ENCODE measurements at regions not wholly inside any gene's neighbourhood (a gene's known extent, or its start where the extent isn't known, plus 50 kb on each side); places are given as distances from the start of the nearest gene placed in this dataset.

DNA sequence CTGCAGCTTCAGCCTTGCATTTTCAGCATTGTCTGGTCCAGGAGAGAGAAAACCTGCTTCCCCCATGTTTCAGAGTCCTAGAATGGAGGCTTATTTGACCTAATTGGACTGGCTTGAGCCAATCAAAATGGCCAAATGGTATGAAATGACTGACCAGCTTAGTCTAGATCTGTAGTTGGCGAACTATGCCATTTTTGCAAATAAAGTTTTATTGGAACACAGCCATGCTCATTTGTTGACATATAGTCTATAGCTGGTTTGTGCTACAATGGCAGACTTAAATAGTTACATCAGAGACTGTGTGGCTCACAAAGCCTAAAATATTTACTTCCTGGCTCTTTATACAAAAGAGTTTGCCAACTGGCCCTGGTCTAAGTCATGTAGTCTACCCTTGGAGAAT, 180.8 kb downstream of the HS3ST3B1 start:
- no peak for ATAC-seq (replicated peaks in 1 of 4)
- POLR2A ChIA-PET: no interaction called here

DNA sequence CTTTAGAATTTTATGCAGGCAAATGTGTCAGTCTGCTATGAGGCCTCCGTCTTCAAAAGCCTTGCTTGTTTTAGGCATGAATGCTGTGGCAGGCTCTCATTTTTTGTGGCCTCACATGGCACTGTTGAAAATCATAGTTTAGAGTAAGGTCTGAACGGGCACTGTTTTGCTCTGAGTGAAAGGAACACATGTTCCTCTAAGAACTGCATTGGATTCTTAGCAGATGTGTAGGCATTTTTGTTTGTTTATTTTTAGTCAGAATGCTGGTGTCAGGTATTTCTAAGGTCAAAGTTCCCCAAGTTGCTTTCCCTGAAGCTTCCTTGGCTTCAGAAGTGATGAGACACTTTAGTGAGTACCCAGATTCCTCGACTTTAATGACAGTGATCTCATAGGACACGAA, 173.7 kb downstream of the HS3ST3B1 start:
- Mint-ChIP-seq H3K36me3 (no peaks in the 10 kb centered on the region), H3K4me1 (no peaks in the 10 kb centered on the region), H3K27me3 (peaks cover 0 to 2% of the 10 kb centered on the region in 2 donors), H3K9me3 (peaks cover 0 to 4% (median 0%) of the 10 kb centered on the region in 3 donors), H3K4me3 (no peak overlapping the region), H3K27ac (no peak overlapping the region)
- WGBS (ENCODE audit: insufficient coverage): 90% methylated on average over 1 of the region's 4 CpGs
- ChIA-PET POLR2A (no interaction called here), CTCF (no interaction called here)
- Histone ChIP-seq H3K36me3 (ENCODE audit: control insufficient read depth in 2 of 2, extremely low read depth in 1 of 2, insufficient read depth in 1 of 2, low read length in 1 of 2) (no peaks in the 10 kb centered on the region), H3K27ac (ENCODE audit: low read length) (no peak overlapping the region), H3K4me3 (ENCODE audit: control insufficient read depth in 1 of 2, extremely low read depth in 1 of 2, low read length in 1 of 2) (no peak overlapping the region), H3K4me1 (ENCODE audit: control insufficient read depth in 1 of 2, extremely low read depth in 1 of 2, insufficient read depth in 2 of 2, low read length in 2 of 2) (no peaks in the 10 kb centered on the region), H3K27me3 (replicated peaks in 1 of 2; ENCODE audit: control insufficient read depth in 2 of 2, extremely low read depth in 1 of 2, insufficient read depth in 2 of 2, low read length in 1 of 2) (no peaks in the 10 kb centered on the region), H3K9me3 (no peaks in the 10 kb centered on the region)
- DNase-seq (no peak), ATAC-seq (replicated peaks in 1 of 4) (no peak)

More for the DNA sequence above, 180.8 kb downstream of the HS3ST3B1 start:
- H3K27ac ChIP-seq (ENCODE audit: low read length): no peak overlapping the region
- no peaks in the 10 kb centered on the region for H3K27me3 ChIP-seq (replicated peaks in 1 of 2; ENCODE audit: control insufficient read depth in 2 of 2, extremely low read depth in 1 of 2, insufficient read depth in 2 of 2, low read length in 1 of 2)
- Mint-ChIP-seq H3K4me1 (no peaks in the 10 kb centered on the region), H3K27ac (no peak overlapping the region), H3K9me3 (no peaks in the 10 kb centered on the region), H3K4me3 (no peak overlapping the region), H3K27me3 (no peaks in the 10 kb centered on the region), H3K36me3 (no peaks in the 10 kb centered on the region)
- H3K4me1 ChIP-seq (ENCODE audit: control insufficient read depth in 1 of 2, extremely low read depth in 1 of 2, insufficient read depth in 2 of 2, low read length in 2 of 2): no peaks in the 10 kb centered on the region
- no peaks in the 10 kb centered on the region for H3K36me3 ChIP-seq (ENCODE audit: control insufficient read depth in 2 of 2, extremely low read depth in 1 of 2, insufficient read depth in 1 of 2, low read length in 1 of 2)
- no CpG with 5 or more reads among the region's 1 CpG for WGBS (ENCODE audit: insufficient coverage)
- DNase-seq: no peak
- H3K4me3 ChIP-seq (ENCODE audit: control insufficient read depth in 1 of 2, extremely low read depth in 1 of 2, low read length in 1 of 2): no peak overlapping the region
- no peaks in the 10 kb centered on the region for H3K9me3 ChIP-seq
- CTCF ChIA-PET: no interaction called here

DNA sequence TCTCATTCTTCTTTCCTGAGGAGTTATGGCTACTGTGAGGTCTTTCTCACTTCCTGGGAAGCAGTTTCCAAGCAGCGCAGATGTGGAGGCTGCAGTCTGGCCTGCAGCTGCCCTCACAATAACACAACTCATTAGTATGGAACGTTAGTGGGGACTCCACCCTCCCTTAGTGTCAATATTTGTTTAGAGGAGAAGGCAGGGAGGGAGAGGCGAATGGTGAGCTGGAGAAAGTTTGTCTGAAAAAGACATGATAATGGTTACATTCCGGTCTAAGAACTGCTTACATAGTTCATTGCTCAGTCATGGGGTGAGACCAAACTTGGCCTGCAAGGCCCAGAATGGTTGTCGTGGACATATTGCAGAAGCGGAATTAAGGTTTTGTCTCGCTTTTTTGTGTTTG, 170.2 kb downstream of the HS3ST3B1 start:
- Mint-ChIP-seq H3K9me3 (peaks cover 0 to 10% (median 8%) of the 10 kb centered on the region in 3 donors), H3K27ac (no peak overlapping the region), H3K4me1 (no peaks in the 10 kb centered on the region), H3K36me3 (no peaks in the 10 kb centered on the region), H3K4me3 (no peak overlapping the region), H3K27me3 (peaks cover 0 to 2% of the 10 kb centered on the region in 2 donors)
- ChIA-PET POLR2A (no interaction called here), CTCF (no interaction called here)
- Histone ChIP-seq H3K36me3 (ENCODE audit: control insufficient read depth in 2 of 2, extremely low read depth in 1 of 2, insufficient read depth in 1 of 2, low read length in 1 of 2) (no peaks in the 10 kb centered on the region), H3K27me3 (replicated peaks in 1 of 2; ENCODE audit: control insufficient read depth in 2 of 2, extremely low read depth in 1 of 2, insufficient read depth in 2 of 2, low read length in 1 of 2) (no peaks in the 10 kb centered on the region), H3K4me3 (ENCODE audit: control insufficient read depth in 1 of 2, extremely low read depth in 1 of 2, low read length in 1 of 2) (no peak overlapping the region), H3K9me3 (no peaks in the 10 kb centered on the region), H3K4me1 (ENCODE audit: control insufficient read depth in 1 of 2, extremely low read depth in 1 of 2, insufficient read depth in 2 of 2, low read length in 2 of 2) (no peaks in the 10 kb centered on the region), H3K27ac (ENCODE audit: low read length) (no peak overlapping the region)
- ATAC-seq (replicated peaks in 1 of 4): no peak
- no peak for DNase-seq
- WGBS (ENCODE audit: insufficient coverage): 96% methylated on average over 2 of the region's 7 CpGs

DNA sequence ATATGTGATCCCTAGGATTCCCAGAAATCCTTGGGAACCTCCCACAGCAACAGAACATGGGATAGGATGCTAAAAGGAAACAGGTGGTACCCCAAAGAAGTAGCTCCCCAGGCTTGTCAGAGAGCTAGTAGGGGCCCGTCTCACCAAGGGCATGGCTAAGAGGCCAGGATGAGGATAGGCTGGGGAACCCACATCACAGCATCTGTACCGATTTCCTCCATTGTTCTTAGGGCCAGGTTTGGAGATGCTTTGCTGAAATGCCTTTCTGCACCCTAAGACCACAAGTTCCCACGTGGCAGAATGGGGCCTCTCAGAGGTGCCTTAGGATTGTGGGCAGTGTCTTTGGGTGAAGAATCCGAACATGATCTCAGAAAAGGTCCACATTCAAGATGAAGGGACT, 169.5 kb downstream of the HS3ST3B1 start:
- H3K27ac Mint-ChIP-seq: no peak overlapping the region
- ChIA-PET CTCF (no interaction called here), POLR2A (no interaction called here)
- no peaks in the 10 kb centered on the region for H3K36me3 Mint-ChIP-seq
- Histone ChIP-seq H3K4me1 (ENCODE audit: control insufficient read depth in 1 of 2, extremely low read depth in 1 of 2, insufficient read depth in 2 of 2, low read length in 2 of 2) (no peaks in the 10 kb centered on the region), H3K9me3 (no peaks in the 10 kb centered on the region), H3K4me3 (ENCODE audit: control insufficient read depth in 1 of 2, extremely low read depth in 1 of 2, low read length in 1 of 2) (no peak overlapping the region), H3K36me3 (ENCODE audit: control insufficient read depth in 2 of 2, extremely low read depth in 1 of 2, insufficient read depth in 1 of 2, low read length in 1 of 2) (no peaks in the 10 kb centered on the region), H3K27me3 (replicated peaks in 1 of 2; ENCODE audit: control insufficient read depth in 2 of 2, extremely low read depth in 1 of 2, insufficient read depth in 2 of 2, low read length in 1 of 2) (no peaks in the 10 kb centered on the region), H3K27ac (ENCODE audit: low read length) (no peak overlapping the region)
- no peak for ATAC-seq (replicated peaks in 1 of 4)
- peaks cover 0 to 10% (median 8%) of the 10 kb centered on the region in 3 donors for H3K9me3 Mint-ChIP-seq
- no peak overlapping the region for H3K4me3 Mint-ChIP-seq
- no peaks in the 10 kb centered on the region for H3K4me1 Mint-ChIP-seq
- peaks cover 0 to 2% of the 10 kb centered on the region in 2 donors for H3K27me3 Mint-ChIP-seq
- 70% methylated on average over 3 of the region's 4 CpGs for WGBS (ENCODE audit: insufficient coverage)
- no peak for DNase-seq

DNA sequence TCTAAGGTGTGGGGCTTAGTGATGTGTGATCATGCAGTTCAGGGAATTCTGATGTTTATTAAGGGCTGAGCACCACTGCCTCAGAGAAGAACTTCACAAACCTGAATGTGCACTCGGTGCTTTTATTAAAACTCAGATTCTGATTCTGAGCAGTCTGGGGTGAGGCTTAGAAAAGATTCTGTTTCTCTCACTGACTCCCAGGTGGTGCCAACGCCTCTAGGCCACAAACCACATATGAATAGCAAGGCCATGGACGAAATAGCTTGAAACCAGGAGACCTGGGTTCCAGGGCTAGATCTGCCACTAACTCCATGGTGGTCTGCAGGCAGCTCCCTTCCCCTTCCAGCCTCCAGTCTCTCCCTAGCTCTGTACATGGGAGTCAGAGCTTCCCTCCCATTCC, 169.1 kb downstream of the HS3ST3B1 start:
- H3K36me3 Mint-ChIP-seq: no peaks in the 10 kb centered on the region
- WGBS (ENCODE audit: insufficient coverage): 45% methylated on average over 2 of the region's 3 CpGs
- peaks cover 0 to 2% of the 10 kb centered on the region in 2 donors for H3K27me3 Mint-ChIP-seq
- no peak overlapping the region for H3K27ac Mint-ChIP-seq
- no peak overlapping the region for H3K4me3 ChIP-seq (ENCODE audit: control insufficient read depth in 1 of 2, extremely low read depth in 1 of 2, low read length in 1 of 2)
- no peak for ATAC-seq (replicated peaks in 1 of 4)
- no peaks in the 10 kb centered on the region for H3K4me1 Mint-ChIP-seq
- no peak for DNase-seq
- ChIA-PET POLR2A (no interaction called here), CTCF (no interaction called here)
- H3K36me3 ChIP-seq (ENCODE audit: control insufficient read depth in 2 of 2, extremely low read depth in 1 of 2, insufficient read depth in 1 of 2, low read length in 1 of 2): no peaks in the 10 kb centered on the region
- H3K27ac ChIP-seq (ENCODE audit: low read length): no peak overlapping the region
- no peaks in the 10 kb centered on the region for H3K9me3 ChIP-seq
- peaks cover 0 to 10% (median 8%) of the 10 kb centered on the region in 3 donors for H3K9me3 Mint-ChIP-seq
- H3K4me1 ChIP-seq (ENCODE audit: control insufficient read depth in 1 of 2, extremely low read depth in 1 of 2, insufficient read depth in 2 of 2, low read length in 2 of 2): no peaks in the 10 kb centered on the region
- H3K27me3 ChIP-seq (replicated peaks in 1 of 2; ENCODE audit: control insufficient read depth in 2 of 2, extremely low read depth in 1 of 2, insufficient read depth in 2 of 2, low read length in 1 of 2): no peaks in the 10 kb centered on the region
- no peak overlapping the region for H3K4me3 Mint-ChIP-seq

DNA sequence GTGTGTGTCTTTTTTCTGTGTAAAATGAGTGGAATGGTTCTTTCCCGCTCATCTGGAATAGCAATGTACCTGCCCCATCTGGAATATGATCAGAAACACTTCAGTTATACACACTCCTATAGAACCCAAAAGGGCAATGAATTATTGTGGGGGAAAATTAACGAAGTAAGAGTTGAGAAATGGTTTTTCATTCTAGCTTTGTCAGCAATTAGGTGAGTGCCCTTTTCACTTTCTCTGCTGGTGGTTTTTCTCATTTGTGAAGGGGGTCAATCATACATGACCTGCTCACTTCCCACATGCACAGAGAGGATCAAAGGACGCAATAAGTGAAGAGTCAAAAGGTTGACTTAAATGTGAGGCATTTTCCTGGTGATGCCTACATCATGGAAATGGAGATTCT, 168.0 kb downstream of the HS3ST3B1 start:
- H3K36me3 ChIP-seq (ENCODE audit: control insufficient read depth in 2 of 2, extremely low read depth in 1 of 2, insufficient read depth in 1 of 2, low read length in 1 of 2): no peaks in the 10 kb centered on the region
- ATAC-seq (replicated peaks in 1 of 4) (no peak), DNase-seq (no peak)
- Mint-ChIP-seq H3K36me3 (no peaks in the 10 kb centered on the region), H3K27me3 (peaks cover 0 to 2% of the 10 kb centered on the region in 2 donors), H3K4me3 (no peak overlapping the region), H3K9me3 (peaks cover 0 to 10% (median 8%) of the 10 kb centered on the region in 3 donors), H3K4me1 (peaks cover 0 to 4% (median 0%) of the 10 kb centered on the region in 3 donors), H3K27ac (no peak overlapping the region)
- H3K9me3 ChIP-seq: no peaks in the 10 kb centered on the region
- no CpG with 5 or more reads among the region's 3 CpGs for WGBS (ENCODE audit: insufficient coverage)
- H3K27ac ChIP-seq (ENCODE audit: low read length): no peak overlapping the region
- CTCF ChIA-PET: no interaction called here
- no peaks in the 10 kb centered on the region for H3K27me3 ChIP-seq (replicated peaks in 1 of 2; ENCODE audit: control insufficient read depth in 2 of 2, extremely low read depth in 1 of 2, insufficient read depth in 2 of 2, low read length in 1 of 2)
- H3K4me1 ChIP-seq (ENCODE audit: control insufficient read depth in 1 of 2, extremely low read depth in 1 of 2, insufficient read depth in 2 of 2, low read length in 2 of 2): no peaks in the 10 kb centered on the region
- POLR2A ChIA-PET: no interaction called here
- no peak overlapping the region for H3K4me3 ChIP-seq (ENCODE audit: control insufficient read depth in 1 of 2, extremely low read depth in 1 of 2, low read length in 1 of 2)

DNA sequence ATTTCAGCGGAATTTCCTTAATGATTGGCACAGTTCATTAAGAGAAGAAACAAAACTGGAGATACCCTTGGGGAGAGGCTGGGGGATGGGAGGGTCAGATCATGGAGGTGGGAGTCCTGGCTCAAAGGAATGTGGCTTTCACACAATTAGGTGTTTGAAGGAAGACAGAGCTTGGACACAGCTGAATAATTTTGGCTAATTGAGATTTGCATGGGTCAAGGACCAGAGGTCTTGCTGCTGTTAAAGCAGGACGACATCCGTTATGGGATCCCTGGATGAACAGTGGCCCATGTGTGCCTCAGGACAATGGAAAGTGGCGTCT, 160.3 kb downstream of the HS3ST3B1 start:
- no peak overlapping the region for H3K4me3 Mint-ChIP-seq
- H3K36me3 Mint-ChIP-seq: no peaks in the 10 kb centered on the region
- H3K27me3 Mint-ChIP-seq: peaks cover 0 to 2% of the 10 kb centered on the region in 2 donors
- H3K4me3 ChIP-seq (ENCODE audit: control insufficient read depth in 1 of 2, extremely low read depth in 1 of 2, low read length in 1 of 2): no peak overlapping the region
- no peaks in the 10 kb centered on the region for H3K27me3 ChIP-seq (replicated peaks in 1 of 2; ENCODE audit: control insufficient read depth in 2 of 2, extremely low read depth in 1 of 2, insufficient read depth in 2 of 2, low read length in 1 of 2)
- H3K9me3 ChIP-seq: no peaks in the 10 kb centered on the region
- ChIA-PET CTCF (no interaction called here), POLR2A (no interaction called here)
- H3K27ac ChIP-seq (ENCODE audit: low read length): no peak overlapping the region
- H3K27ac Mint-ChIP-seq: no peak overlapping the region
- H3K4me1 Mint-ChIP-seq: peaks cover 20 to 38% (median 29%) of the 10 kb centered on the region in 3 donors
- ATAC-seq (replicated peaks in 1 of 4) (no peak), DNase-seq (no peak)
- H3K9me3 Mint-ChIP-seq: no peaks in the 10 kb centered on the region
- H3K36me3 ChIP-seq (ENCODE audit: control insufficient read depth in 2 of 2, extremely low read depth in 1 of 2, insufficient read depth in 1 of 2, low read length in 1 of 2): no peaks in the 10 kb centered on the region
- WGBS (ENCODE audit: insufficient coverage): 83% methylated on average over 4 of the region's 4 CpGs
- H3K4me1 ChIP-seq (ENCODE audit: control insufficient read depth in 1 of 2, extremely low read depth in 1 of 2, insufficient read depth in 2 of 2, low read length in 2 of 2): no peaks in the 10 kb centered on the region

Measured in T-cell (primary cell).